Esophagus squamous epithelium (tissue), 5 donors: ENCODE measurements at regions not wholly inside any gene's neighbourhood (a gene's known extent, or its start where the extent isn't known, plus 50 kb on each side); places are given as distances from the start of the nearest gene placed in this dataset.

Source experiments
- DNase-seq: peaks from one replicate; lab custom pipeline; 2025; lab: John Stamatoyannopoulos, UW
- H3K27ac ChIP-seq, 4 donors: fragments of 200-600 bp; sonication (generic); one replicate each; pipeline ENCODE4 v1.5.1; 2016 to 2019; ENCODE audit warnings: mild to moderate bottlenecking in 1 of 4
- H3K27me3 ChIP-seq, 4 donors: fragments of 200-600 bp; sonication (generic); 1 replicate in 3 of 4; 2 replicates in 1 of 4; pipeline versions ENCODE4 v1.5.1 to v1.6.0; 2017 to 2021; ENCODE audit warnings: antibody characterized with exemption in 1 of 4
- H3K36me3 ChIP-seq, 3 donors: fragments of 200-600 bp; sonication (generic); one replicate each; pipeline ENCODE4 v1.5.1; 2016 to 2019
- H3K4me1 ChIP-seq, 3 donors: fragments of 200-600 bp; sonication (generic); one replicate each; pipeline ENCODE4 v1.5.1; 2017 to 2019
- H3K4me3 ChIP-seq, 4 donors: fragments of 200-600 bp; sonication (generic); 1 replicate in 3 of 4; 2 replicates in 1 of 4; pipeline ENCODE4 v1.5.1; 2016 to 2019; ENCODE audit warnings: mild to moderate bottlenecking in 2 of 4, moderate library complexity in 1 of 4
- H3K9me3 ChIP-seq, 3 donors: fragments of 200-600 bp; sonication (generic); one replicate each; pipeline ENCODE4 v1.5.1; 2016 to 2019
- POLR2A ChIP-seq, 4 donors: fragments of 450-650 bp; IDR thresholded peaks; one replicate each; pipeline ENCODE4 v1.6.1; 2017; ENCODE audit warnings: antibody characterized with exemption in 4 of 4, mild to moderate bottlenecking in 4 of 4, moderate library complexity in 3 of 4
- WGBS, 2 donors: methylation state at CpG; one replicate each; pipeline ENCODE4 v1.1.5; 2018; 5-methylcytosine and 5-hydroxymethylcytosine counted together
- intact Hi-C: fragments of 100-400 bp; cut with DNase I; formaldehyde crosslinking; loops from one replicate; pipeline ENCODE4 v1.15.0; 2022
- TF ChIP-seq, protein P1 (sequence below), 6 experiments: fragments of 450-650 bp in 4 of 6; fragments of 200-600 bp in 2 of 6; sonication (generic) in 2 of 6; IDR thresholded peaks; one replicate each; pipeline ENCODE4 v1.5.1; 2016 to 2019; ENCODE audit warnings: antibody characterized with exemption in 6 of 6, mild to moderate bottlenecking in 4 of 6, moderate library complexity in 4 of 6
- donor health status: DM: yes; HTN: yes; CAD: no.

DNA sequence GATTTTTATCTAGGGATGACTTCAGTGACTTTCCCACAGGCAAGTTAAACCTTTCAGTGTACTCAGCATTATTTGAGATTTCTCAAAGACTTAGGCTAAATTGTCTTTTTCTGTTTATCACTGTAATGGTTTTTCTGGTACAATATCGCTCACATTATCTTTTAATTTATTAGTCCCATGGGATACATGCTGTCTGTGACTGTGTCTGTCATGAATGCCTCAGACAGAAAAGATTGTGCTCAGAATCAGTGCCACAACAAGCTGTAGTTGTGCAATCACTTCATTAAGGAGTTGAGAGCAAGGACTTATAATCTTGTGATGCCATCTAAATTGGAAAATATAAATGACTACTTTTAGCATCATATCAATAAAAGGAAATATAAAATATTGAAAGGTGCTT lies 2374.2 kb upstream of the RAG2 start:
- Histone ChIP-seq H3K27me3 (no peaks in the 10 kb centered on the region), H3K27ac (no peak overlapping the region), H3K4me3 (no peak overlapping the region), H3K9me3 (no peaks in the 10 kb centered on the region), H3K36me3 (no peaks in the 10 kb centered on the region), H3K4me1 (no peaks in the 10 kb centered on the region)
- TF ChIP-seq, protein P1, sequence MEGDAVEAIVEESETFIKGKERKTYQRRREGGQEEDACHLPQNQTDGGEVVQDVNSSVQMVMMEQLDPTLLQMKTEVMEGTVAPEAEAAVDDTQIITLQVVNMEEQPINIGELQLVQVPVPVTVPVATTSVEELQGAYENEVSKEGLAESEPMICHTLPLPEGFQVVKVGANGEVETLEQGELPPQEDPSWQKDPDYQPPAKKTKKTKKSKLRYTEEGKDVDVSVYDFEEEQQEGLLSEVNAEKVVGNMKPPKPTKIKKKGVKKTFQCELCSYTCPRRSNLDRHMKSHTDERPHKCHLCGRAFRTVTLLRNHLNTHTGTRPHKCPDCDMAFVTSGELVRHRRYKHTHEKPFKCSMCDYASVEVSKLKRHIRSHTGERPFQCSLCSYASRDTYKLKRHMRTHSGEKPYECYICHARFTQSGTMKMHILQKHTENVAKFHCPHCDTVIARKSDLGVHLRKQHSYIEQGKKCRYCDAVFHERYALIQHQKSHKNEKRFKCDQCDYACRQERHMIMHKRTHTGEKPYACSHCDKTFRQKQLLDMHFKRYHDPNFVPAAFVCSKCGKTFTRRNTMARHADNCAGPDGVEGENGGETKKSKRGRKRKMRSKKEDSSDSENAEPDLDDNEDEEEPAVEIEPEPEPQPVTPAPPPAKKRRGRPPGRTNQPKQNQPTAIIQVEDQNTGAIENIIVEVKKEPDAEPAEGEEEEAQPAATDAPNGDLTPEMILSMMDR (IDR thresholded peaks at IDR 0.05) = no peak
- TF ChIP-seq POLR2A (IDR thresholded peaks at IDR 0.05) = no peak
- 82 to 92% methylated on average over 1 of the region's 1 CpG for WGBS, 2 donors
- intact Hi-C loops = no loop called here
- no peak for DNase-seq

DNA sequence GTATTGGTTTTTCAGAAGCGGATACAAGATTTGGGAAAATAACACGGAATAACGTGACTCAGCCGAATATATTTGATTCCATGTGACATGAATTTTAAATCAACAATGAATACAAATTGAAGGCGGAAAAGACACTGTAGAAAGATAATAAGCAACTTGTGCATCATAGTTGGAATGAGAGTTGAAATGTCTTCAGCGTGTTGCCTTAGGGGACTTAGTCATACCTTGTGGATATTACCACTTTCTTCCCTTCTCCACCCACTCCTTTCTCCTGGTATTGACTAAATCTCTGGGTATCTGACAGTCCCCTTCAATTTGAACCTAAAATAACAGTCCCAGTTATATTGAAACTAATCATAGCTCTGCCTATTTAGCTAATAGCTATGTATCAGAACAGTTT lies 2373.1 kb upstream of the RAG2 start:
- Histone ChIP-seq H3K36me3 (no peaks in the 10 kb centered on the region), H3K4me3 (no peak overlapping the region), H3K9me3 (no peaks in the 10 kb centered on the region), H3K27ac (no peak overlapping the region), H3K4me1 (no peaks in the 10 kb centered on the region), H3K27me3 (no peaks in the 10 kb centered on the region)
- intact Hi-C loops = no loop called here
- WGBS, 2 donors = 75 to 86% methylated on average over 6 of the region's 6 CpGs
- DNase-seq = no peak
- TF ChIP-seq, protein P1 (IDR thresholded peaks at IDR 0.05) = no peak
- no peak for TF ChIP-seq POLR2A (IDR thresholded peaks at IDR 0.05)

DNA sequence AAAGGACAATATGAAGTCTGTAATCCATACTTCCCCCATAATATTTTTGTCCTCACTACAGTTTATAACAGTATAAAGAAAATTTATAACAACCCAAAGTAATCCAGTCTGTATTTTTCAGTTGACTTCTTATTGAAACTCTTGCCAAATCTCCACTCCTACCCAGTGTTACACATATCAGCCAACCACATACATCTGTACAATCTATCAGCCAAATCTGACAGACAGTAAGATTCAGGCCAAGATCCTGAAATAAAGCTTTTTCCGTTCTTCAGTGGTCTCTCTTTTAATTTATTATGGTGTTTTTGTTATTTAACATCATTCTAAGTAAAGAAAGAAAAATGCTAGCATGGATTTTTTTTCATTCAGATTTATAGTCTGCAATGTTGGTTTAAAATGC lies 2370.9 kb upstream of the RAG2 start:
- WGBS, 2 donors = 0% methylated on average over 1 of the region's 1 CpG

DNA sequence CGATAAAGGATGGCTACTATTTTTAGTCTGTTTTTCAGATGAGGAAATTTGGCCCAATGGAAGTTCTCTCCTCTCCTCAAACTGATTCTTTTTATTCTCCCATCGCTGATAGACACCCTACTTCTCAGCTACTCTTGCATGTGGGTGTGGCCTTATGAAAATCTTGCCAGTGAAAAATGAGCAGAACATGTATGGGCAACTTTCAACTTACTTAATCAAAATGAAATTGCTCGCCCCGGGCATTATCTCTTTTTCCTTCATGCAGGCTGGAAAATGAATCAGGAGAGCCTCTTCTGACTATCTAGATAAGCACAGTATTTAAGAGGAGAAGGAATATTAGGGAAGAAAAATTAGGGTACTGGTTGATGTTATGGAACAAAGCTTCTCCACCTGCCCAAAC lies 2354.7 kb upstream of the RAG2 start:
- no peaks in the 10 kb centered on the region for H3K36me3 ChIP-seq
- H3K4me1 ChIP-seq = no peaks in the 10 kb centered on the region
- intact Hi-C loops = no loop called here
- no peak overlapping the region for H3K27ac ChIP-seq
- H3K9me3 ChIP-seq = peaks cover 0 to 1% (median 0%) of the 10 kb centered on the region in 3 donors
- H3K4me3 ChIP-seq = no peak overlapping the region
- no peak for TF ChIP-seq POLR2A (IDR thresholded peaks at IDR 0.05)
- TF ChIP-seq, protein P1 (IDR thresholded peaks at IDR 0.05) = no peak
- DNase-seq = no peak
- H3K27me3 ChIP-seq = no peaks in the 10 kb centered on the region
- WGBS, 2 donors = 44 to 52% methylated on average over 4 of the region's 4 CpGs

More for the DNA sequence above, 2370.9 kb upstream of the RAG2 start:
- H3K27ac ChIP-seq = no peak overlapping the region
- no peaks in the 10 kb centered on the region for H3K9me3 ChIP-seq
- intact Hi-C loops = no loop called here
- H3K4me3 ChIP-seq = no peak overlapping the region
- no peaks in the 10 kb centered on the region for H3K4me1 ChIP-seq
- DNase-seq = no peak
- H3K36me3 ChIP-seq = no peaks in the 10 kb centered on the region
- TF ChIP-seq, protein P1 (IDR thresholded peaks at IDR 0.05) = no peak
- TF ChIP-seq POLR2A (IDR thresholded peaks at IDR 0.05) = no peak
- no peaks in the 10 kb centered on the region for H3K27me3 ChIP-seq

DNA sequence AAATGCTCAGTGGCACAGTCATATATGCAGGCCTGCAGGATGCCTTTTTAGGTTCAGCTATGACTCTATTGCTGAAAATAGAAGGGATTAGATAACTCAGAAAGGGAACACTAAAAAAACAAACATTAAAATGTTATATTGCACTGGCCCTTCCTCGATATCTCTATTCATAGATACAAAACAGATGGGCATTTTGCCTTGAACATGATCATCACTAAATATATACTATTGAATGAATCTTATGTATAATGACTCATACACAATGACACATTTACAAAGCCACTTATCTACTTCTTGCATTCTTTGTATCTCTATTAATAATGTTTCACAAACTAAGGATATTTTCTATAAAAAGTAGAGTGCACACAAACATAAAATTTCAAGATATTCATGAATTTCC lies 2352.8 kb upstream of the RAG2 start:
- DNase-seq = no peak
- no peaks in the 10 kb centered on the region for H3K36me3 ChIP-seq
- 33 to 55% methylated on average over 1 of the region's 1 CpG for WGBS, 2 donors

More for the DNA sequence above, 2352.8 kb upstream of the RAG2 start:
- H3K9me3 ChIP-seq = peaks cover 0 to 5% (median 0%) of the 10 kb centered on the region in 3 donors
- intact Hi-C loops = no loop called here
- no peaks in the 10 kb centered on the region for H3K27me3 ChIP-seq
- H3K4me1 ChIP-seq = no peaks in the 10 kb centered on the region
- no peak overlapping the region for H3K27ac ChIP-seq
- TF ChIP-seq, protein P1 (IDR thresholded peaks at IDR 0.05) = no peak
- TF ChIP-seq POLR2A (IDR thresholded peaks at IDR 0.05) = no peak
- H3K4me3 ChIP-seq = no peak overlapping the region
